ENCODE measurements at regions not wholly inside any gene's neighbourhood (a gene's known extent, or its start where the extent isn't known, plus 50 kb on each side); places are given as distances from the start of the nearest gene placed in this dataset.

DNA sequence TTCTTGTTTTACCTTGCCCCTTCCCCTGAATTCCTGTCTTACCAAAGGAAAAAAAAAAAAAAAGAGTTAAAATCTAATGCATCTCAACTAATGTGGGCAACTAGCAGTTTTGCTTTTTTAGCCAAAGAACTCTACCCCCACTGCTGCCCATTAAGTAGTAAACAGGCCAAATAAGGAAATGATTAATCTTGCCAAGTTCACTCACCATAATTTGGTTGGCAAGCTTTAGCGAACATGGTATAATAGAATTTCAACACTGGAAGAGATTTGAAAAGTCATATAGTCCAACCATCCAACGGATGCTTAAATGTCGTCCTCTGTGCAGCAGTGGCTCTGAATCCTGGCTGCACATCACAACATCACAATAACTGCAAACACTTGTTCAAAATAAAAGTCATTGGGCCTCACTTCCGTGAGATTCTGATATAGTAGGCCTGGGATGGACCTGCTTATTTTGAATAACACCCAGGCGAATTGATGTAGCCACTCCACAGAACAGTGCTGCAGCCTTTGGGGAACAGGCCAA is 142.0 kb upstream of the UBE2E1 start:
- no peaks in the 10 kb centered on the region for H4K20me1 ChIP-seq (ENCODE audit: insufficient read depth, low read length)
- DNase-seq (ENCODE audit: low read depth) (no peak), FAIRE-seq (no peak)
- H3K4me1 ChIP-seq (ENCODE audit: insufficient read depth, low read length) = peaks cover 15% of the 10 kb centered on the region
- H3K79me2 ChIP-seq (ENCODE audit: insufficient read depth, low read length) = no peaks in the 10 kb centered on the region
- no peak overlapping the region for H3K4me3 ChIP-seq (ENCODE audit: insufficient read depth, low read depth, low read length)
- no peak for TF ChIP-seq EZH2 (IDR thresholded peaks at IDR 0.05; ENCODE audit: insufficient read depth, low read length)
- TF ChIP-seq, protein P1, sequence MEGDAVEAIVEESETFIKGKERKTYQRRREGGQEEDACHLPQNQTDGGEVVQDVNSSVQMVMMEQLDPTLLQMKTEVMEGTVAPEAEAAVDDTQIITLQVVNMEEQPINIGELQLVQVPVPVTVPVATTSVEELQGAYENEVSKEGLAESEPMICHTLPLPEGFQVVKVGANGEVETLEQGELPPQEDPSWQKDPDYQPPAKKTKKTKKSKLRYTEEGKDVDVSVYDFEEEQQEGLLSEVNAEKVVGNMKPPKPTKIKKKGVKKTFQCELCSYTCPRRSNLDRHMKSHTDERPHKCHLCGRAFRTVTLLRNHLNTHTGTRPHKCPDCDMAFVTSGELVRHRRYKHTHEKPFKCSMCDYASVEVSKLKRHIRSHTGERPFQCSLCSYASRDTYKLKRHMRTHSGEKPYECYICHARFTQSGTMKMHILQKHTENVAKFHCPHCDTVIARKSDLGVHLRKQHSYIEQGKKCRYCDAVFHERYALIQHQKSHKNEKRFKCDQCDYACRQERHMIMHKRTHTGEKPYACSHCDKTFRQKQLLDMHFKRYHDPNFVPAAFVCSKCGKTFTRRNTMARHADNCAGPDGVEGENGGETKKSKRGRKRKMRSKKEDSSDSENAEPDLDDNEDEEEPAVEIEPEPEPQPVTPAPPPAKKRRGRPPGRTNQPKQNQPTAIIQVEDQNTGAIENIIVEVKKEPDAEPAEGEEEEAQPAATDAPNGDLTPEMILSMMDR (IDR thresholded peaks at IDR 0.05; ENCODE audit: insufficient read depth, low read depth, low read length) = no peak
- H3K36me3 ChIP-seq (ENCODE audit: insufficient read depth, low read length) = no peaks in the 10 kb centered on the region
- no peak overlapping the region for H3K9ac ChIP-seq (ENCODE audit: low read length)
- Mint-ChIP-seq H3K36me3 (ENCODE audit: low read depth, unreplicated experiment) (no peaks in the 10 kb centered on the region), H3K27me3 (ENCODE audit: low read depth, unreplicated experiment) (no peaks in the 10 kb centered on the region), H3K27ac (ENCODE audit: unreplicated experiment) (no peak overlapping the region), H3K9me3 (ENCODE audit: unreplicated experiment) (peaks cover 1% of the 10 kb centered on the region), H3K4me1 (ENCODE audit: low read depth, unreplicated experiment) (peaks cover 6% of the 10 kb centered on the region), H3K4me3 (ENCODE audit: unreplicated experiment) (no peak overlapping the region)
- no peak overlapping the region for H2AFZ ChIP-seq (ENCODE audit: low read depth, low read length)
- H3K27ac ChIP-seq (ENCODE audit: low read depth, low read length) = no peak overlapping the region
- no peaks in the 10 kb centered on the region for H3K27me3 ChIP-seq (ENCODE audit: insufficient read depth, low read length)
- H3K9me3 ChIP-seq (ENCODE audit: insufficient read depth, low read depth, low read length) = no peaks in the 10 kb centered on the region
- H3K4me2 ChIP-seq (ENCODE audit: low read length) = no peak overlapping the region

DNA sequence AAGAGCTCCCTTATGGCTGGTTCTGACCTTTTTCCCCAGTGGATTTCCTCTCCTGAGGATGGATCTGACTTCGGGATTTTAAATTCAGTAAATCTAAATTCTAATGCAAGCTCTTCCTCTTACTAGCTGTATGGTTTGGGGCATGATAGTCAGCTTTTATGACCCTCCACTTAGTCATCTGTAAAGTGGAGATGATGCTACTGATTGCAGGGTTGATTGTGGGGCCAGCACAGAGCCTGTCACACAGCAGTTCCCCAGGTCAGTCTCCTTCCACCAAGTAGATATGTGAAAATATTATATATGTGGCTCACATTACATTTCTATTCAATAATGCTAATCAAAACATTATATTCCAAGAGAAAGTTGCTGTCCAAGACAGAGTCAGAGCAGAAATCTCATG is 141.3 kb upstream of the UBE2E1 start:
- H3K4me3 ChIP-seq (ENCODE audit: insufficient read depth, low read depth, low read length) = no peak overlapping the region
- H3K4me1 ChIP-seq (ENCODE audit: insufficient read depth, low read length) = peaks cover 22% of the 10 kb centered on the region
- no peak overlapping the region for H3K9ac ChIP-seq (ENCODE audit: low read length)
- H3K9me3 ChIP-seq (ENCODE audit: insufficient read depth, low read depth, low read length) = no peaks in the 10 kb centered on the region
- Mint-ChIP-seq H3K27me3 (ENCODE audit: low read depth, unreplicated experiment) (no peaks in the 10 kb centered on the region), H3K4me1 (ENCODE audit: low read depth, unreplicated experiment) (peaks cover 11% of the 10 kb centered on the region), H3K9me3 (ENCODE audit: unreplicated experiment) (peaks cover 1% of the 10 kb centered on the region), H3K27ac (ENCODE audit: unreplicated experiment) (no peak overlapping the region), H3K4me3 (ENCODE audit: unreplicated experiment) (no peak overlapping the region), H3K36me3 (ENCODE audit: low read depth, unreplicated experiment) (no peaks in the 10 kb centered on the region)
- H3K36me3 ChIP-seq (ENCODE audit: insufficient read depth, low read length) = no peaks in the 10 kb centered on the region
- H3K4me2 ChIP-seq (ENCODE audit: low read length) = no peak overlapping the region
- H3K27ac ChIP-seq (ENCODE audit: low read depth, low read length) = no peak overlapping the region
- DNase-seq (ENCODE audit: low read depth) (no peak), FAIRE-seq (no peak)
- no peak for TF ChIP-seq EZH2 (IDR thresholded peaks at IDR 0.05; ENCODE audit: insufficient read depth, low read length)
- TF ChIP-seq, protein P1 (IDR thresholded peaks at IDR 0.05; ENCODE audit: insufficient read depth, low read depth, low read length) = no peak
- H2AFZ ChIP-seq (ENCODE audit: low read depth, low read length) = no peak overlapping the region
- no peaks in the 10 kb centered on the region for H3K27me3 ChIP-seq (ENCODE audit: insufficient read depth, low read length)
- no peaks in the 10 kb centered on the region for H4K20me1 ChIP-seq (ENCODE audit: insufficient read depth, low read length)
- H3K79me2 ChIP-seq (ENCODE audit: insufficient read depth, low read length) = no peaks in the 10 kb centered on the region

DNA sequence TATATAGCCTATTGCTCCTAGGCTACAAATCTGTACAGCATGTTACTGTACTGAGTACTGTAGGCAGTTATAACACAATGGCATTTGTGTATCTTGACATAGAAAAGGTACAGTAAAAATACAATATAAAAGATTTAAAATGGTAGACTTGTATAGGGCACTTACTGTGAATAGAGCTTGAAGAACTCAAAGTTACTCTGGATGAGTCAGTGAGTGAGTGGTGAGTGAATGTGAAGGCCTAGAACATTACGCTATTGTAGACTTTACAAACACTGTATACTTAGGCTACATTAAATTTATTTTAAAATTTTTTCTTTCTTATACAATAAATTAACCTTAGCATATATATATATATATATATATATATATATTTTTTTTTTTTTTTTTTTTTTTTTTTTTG is 140.0 kb upstream of the UBE2E1 start:
- peaks cover 25% of the 10 kb centered on the region for H3K4me1 ChIP-seq (ENCODE audit: insufficient read depth, low read length)
- no peak overlapping the region for H3K9ac ChIP-seq (ENCODE audit: low read length)
- Mint-ChIP-seq H3K27me3 (ENCODE audit: low read depth, unreplicated experiment) (no peaks in the 10 kb centered on the region), H3K27ac (ENCODE audit: unreplicated experiment) (no peak overlapping the region), H3K9me3 (ENCODE audit: unreplicated experiment) (peaks cover 1% of the 10 kb centered on the region), H3K4me1 (ENCODE audit: low read depth, unreplicated experiment) (peaks cover 17% of the 10 kb centered on the region), H3K36me3 (ENCODE audit: low read depth, unreplicated experiment) (no peaks in the 10 kb centered on the region), H3K4me3 (ENCODE audit: unreplicated experiment) (no peak overlapping the region)
- no peak for FAIRE-seq
- H3K27me3 ChIP-seq (ENCODE audit: insufficient read depth, low read length) = no peaks in the 10 kb centered on the region
- no peaks in the 10 kb centered on the region for H4K20me1 ChIP-seq (ENCODE audit: insufficient read depth, low read length)
- no peak overlapping the region for H3K27ac ChIP-seq (ENCODE audit: low read depth, low read length)
- TF ChIP-seq, protein P1 (IDR thresholded peaks at IDR 0.05; ENCODE audit: insufficient read depth, low read depth, low read length) = no peak
- no peak for TF ChIP-seq EZH2 (IDR thresholded peaks at IDR 0.05; ENCODE audit: insufficient read depth, low read length)
- DNase-seq (ENCODE audit: low read depth) = no peak
- H2AFZ ChIP-seq (ENCODE audit: low read depth, low read length) = no peak overlapping the region
- no peak overlapping the region for H3K4me2 ChIP-seq (ENCODE audit: low read length)
- H3K9me3 ChIP-seq (ENCODE audit: insufficient read depth, low read depth, low read length) = no peaks in the 10 kb centered on the region
- H3K79me2 ChIP-seq (ENCODE audit: insufficient read depth, low read length) = no peaks in the 10 kb centered on the region
- no peak overlapping the region for H3K4me3 ChIP-seq (ENCODE audit: insufficient read depth, low read depth, low read length)
- H3K36me3 ChIP-seq (ENCODE audit: insufficient read depth, low read length) = no peaks in the 10 kb centered on the region
